Erythroblast (primary cell): ENCODE measurements at regions not wholly inside any gene's neighbourhood (a gene's known extent, or its start where the extent isn't known, plus 50 kb on each side); places are given as distances from the start of the nearest gene placed in this dataset.

Source experiments
- GATA1 ChIP-seq: IDR thresholded peaks from 2 replicates; pipeline ENCODE4 v1.6.1; 2011; ENCODE audit warnings: low read depth, mild to moderate bottlenecking, control low read depth, low read length, moderate library complexity
- POLR2A ChIP-seq: IDR thresholded peaks from 2 replicates; pipeline ENCODE4 v1.6.1; 2011; ENCODE audit warnings: mild to moderate bottlenecking, low read length

GRCh38 chr4:173684223-173684622, 154.2 kb upstream of the HAND2 start:
- no peak for TF ChIP-seq POLR2A
- no peak for TF ChIP-seq GATA1
